IPS-20b (cell line): ENCODE measurements at regions not wholly inside any gene's neighbourhood (a gene's known extent, or its start where the extent isn't known, plus 50 kb on each side); places are given as distances from the start of the nearest gene placed in this dataset.

Experiments
- H3K27ac ChIP-seq: one replicate; pipeline ENCODE4 v1.5.1; 2013; ENCODE audit warnings: low read length
- H3K27me3 ChIP-seq: 2 replicates; pipeline ENCODE4 v1.6.1; 2013; ENCODE audit warnings: mild to moderate bottlenecking, low read length, inconsistent platforms; ENCODE audit not compliant: insufficient read depth
- H3K36me3 ChIP-seq: 2 replicates; pipeline ENCODE4 v1.6.1; 2013; ENCODE audit warnings: low read depth, mild to moderate bottlenecking, inconsistent platforms, low read length, moderate library complexity; ENCODE audit not compliant: insufficient read depth
- H3K4me1 ChIP-seq: 2 replicates; pipeline ENCODE4 v1.6.1; 2013; ENCODE audit warnings: mild to moderate bottlenecking, control low read depth, inconsistent platforms, low read length, moderate library complexity; ENCODE audit not compliant: insufficient read depth
- H3K4me3 ChIP-seq: 2 replicates; pipeline ENCODE4 v1.5.1; 2013; ENCODE audit warnings: mild to moderate bottlenecking, low read length, inconsistent platforms
- H3K9ac ChIP-seq: 2 replicates; pipeline ENCODE4 v1.6.1; 2013; ENCODE audit warnings: low read depth, mild to moderate bottlenecking, inconsistent platforms, low read length, moderate library complexity
- H3K9me3 ChIP-seq: 2 replicates; pipeline ENCODE4 v1.6.1; 2013; ENCODE audit warnings: mild to moderate bottlenecking, low read depth, low read length, inconsistent platforms; ENCODE audit not compliant: insufficient read depth

DNA sequence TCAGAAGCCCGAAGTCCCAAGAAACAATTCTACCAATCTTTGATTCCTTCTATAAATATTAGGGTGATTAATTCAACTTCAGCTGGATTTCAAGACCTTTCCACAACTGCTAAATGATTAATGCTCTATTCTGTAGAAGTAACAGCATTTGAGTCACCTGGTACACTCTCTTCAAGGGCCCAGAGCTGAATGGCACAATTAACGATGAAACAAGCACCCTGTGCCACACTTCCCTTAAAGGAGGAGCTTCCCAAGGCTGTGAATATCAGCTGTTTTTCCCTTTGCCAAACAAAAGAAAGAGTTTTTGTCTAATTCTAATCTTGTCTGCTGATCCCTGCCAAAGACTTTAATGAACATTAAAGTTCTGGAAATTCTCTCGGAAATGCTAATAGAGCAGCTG lies 56.0 kb downstream of the BOD1L2 start:
- Histone ChIP-seq H3K9me3 (no peaks in the 10 kb centered on the region; the same call in 1 of the 2 replicates), H3K27me3 (no peaks in the 10 kb centered on the region), H3K27ac (no peak overlapping the region), H3K36me3 (no peaks in the 10 kb centered on the region), H3K4me1 (peaks cover 14% of the 10 kb centered on the region), H3K4me3 (no peak overlapping the region), H3K9ac (no peak overlapping the region)

DNA sequence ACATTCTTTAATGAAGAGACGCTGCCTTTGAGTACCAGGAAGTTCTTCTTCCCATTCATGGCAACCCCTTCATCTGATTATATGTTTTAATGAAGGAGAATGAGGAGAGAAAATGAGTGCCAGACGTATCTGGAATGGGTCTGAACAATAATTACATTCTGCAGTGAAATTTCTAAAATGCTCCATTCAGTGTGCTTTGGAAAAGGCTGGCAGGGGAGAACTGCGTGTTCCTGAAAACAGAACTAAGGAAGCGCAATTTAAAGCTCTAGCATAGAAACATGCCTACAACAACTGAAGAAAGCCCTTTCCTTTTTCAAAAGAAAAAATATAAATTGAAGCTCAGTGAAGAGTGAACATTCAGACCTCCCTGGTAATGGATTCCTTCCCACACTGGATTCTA lies 58.8 kb downstream of the BOD1L2 start:
- Histone ChIP-seq H3K36me3 (no peaks in the 10 kb centered on the region), H3K27me3 (peaks cover under 1% of the 10 kb centered on the region; the same call in 1 of the 2 replicates), H3K4me3 (no peak overlapping the region), H3K27ac (no peak overlapping the region), H3K4me1 (peaks cover 25% of the 10 kb centered on the region), H3K9ac (no peak overlapping the region), H3K9me3 (no peaks in the 10 kb centered on the region; the same call in 1 of the 2 replicates)

DNA sequence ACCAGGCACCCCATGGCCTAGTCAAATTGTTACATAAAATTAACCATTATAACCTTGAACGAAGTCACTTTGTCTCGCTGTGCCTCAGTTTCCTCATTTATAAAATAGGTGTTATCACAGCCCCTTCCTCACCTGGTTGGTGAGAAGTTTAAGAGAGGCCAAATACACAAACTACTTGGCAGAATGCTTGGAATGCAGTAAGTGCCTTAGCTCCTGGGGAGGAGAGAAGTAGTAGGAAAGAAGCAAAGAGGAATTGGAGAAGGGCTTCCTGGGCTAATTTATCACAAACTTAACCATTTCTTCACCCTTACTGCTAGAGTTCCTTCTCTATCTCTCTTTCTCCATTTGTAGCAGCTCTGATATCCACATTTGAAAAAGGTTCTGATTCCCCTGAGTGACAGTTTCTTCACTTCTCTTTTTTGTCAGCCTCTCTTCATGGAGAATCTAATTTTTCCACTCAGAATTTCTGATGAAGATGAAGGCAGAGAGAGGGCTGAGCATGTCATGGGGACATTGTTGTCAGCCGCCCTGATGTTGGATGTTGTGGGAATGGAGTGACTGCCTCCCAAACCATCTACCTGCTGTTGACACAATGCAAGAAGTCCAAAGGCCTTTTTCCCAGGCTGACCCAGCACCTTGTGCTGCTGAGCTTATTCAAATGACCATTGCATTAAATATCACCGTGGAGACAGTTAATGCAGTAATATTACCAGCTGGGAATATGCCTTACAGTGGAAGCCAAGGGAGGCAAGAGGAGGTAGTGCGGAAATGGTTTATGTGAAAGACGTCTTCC lies 60.4 kb downstream of the BOD1L2 start:
- Histone ChIP-seq H3K9me3 (no peaks in the 10 kb centered on the region; the same call in 1 of the 2 replicates), H3K27me3 (peaks cover 5% of the 10 kb centered on the region; the same call in 1 of the 2 replicates), H3K27ac (no peak overlapping the region), H3K4me1 (peaks cover 31% of the 10 kb centered on the region), H3K36me3 (no peaks in the 10 kb centered on the region), H3K9ac (no peak overlapping the region), H3K4me3 (no peak overlapping the region)

DNA sequence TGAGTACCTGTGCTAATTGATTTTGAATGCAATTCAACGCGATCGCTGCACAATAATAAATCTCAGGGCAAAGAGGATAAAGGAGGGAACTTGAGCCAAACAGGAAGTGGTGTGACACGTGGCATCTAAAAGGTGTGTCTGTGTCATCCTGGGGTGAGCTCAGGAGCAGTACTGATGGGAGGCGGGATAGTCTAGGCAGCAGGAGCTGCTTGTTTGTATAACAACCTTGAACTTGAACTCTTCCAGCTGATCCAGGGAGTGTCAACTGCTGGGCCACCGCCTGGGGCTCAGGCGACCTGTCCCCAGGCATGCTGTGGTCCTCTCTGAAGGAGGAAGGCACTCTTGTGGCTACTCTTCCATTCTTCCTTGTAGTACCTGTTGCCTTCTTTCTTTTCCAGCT lies 61.2 kb downstream of the BOD1L2 start:
- H3K27ac ChIP-seq = no peak overlapping the region
- peaks cover 5% of the 10 kb centered on the region; the same call in 1 of the 2 replicates for H3K27me3 ChIP-seq
- H3K4me1 ChIP-seq = peaks cover 31% of the 10 kb centered on the region
- H3K36me3 ChIP-seq = no peaks in the 10 kb centered on the region
- no peaks in the 10 kb centered on the region; the same call in 1 of the 2 replicates for H3K9me3 ChIP-seq
- H3K4me3 ChIP-seq = no peak overlapping the region
- H3K9ac ChIP-seq = no peak overlapping the region

DNA sequence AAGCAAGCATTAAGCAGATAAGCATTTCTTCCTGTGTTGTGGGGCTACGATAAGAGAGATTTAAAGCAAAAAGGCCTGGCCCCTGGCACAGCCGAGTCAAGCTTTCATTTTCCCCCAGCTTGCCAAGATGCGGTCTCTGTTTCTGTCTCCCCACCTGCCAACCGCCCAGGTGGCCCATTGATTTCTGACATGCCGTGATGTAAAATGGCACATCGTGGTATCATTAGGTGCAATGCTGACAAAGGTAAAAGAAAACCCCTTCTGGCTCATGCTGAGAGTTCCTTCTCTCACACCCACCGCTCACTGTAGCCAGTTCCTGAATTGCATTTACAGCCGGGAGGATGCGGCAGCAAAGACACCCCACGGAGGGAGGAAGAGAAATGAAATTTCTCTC lies 62.8 kb downstream of the BOD1L2 start:
- H3K9me3 ChIP-seq = no peaks in the 10 kb centered on the region
- H3K4me1 ChIP-seq = peaks cover 34% of the 10 kb centered on the region
- peaks cover 5% of the 10 kb centered on the region; the same call in 1 of the 2 replicates for H3K27me3 ChIP-seq
- peak overlapping the region; percentile 47 for H3K4me3 ChIP-seq
- peak overlapping the region; percentile 6; the same call in 1 of the 2 replicates for H3K9ac ChIP-seq
- H3K27ac ChIP-seq = no peak overlapping the region
- no peaks in the 10 kb centered on the region for H3K36me3 ChIP-seq

DNA sequence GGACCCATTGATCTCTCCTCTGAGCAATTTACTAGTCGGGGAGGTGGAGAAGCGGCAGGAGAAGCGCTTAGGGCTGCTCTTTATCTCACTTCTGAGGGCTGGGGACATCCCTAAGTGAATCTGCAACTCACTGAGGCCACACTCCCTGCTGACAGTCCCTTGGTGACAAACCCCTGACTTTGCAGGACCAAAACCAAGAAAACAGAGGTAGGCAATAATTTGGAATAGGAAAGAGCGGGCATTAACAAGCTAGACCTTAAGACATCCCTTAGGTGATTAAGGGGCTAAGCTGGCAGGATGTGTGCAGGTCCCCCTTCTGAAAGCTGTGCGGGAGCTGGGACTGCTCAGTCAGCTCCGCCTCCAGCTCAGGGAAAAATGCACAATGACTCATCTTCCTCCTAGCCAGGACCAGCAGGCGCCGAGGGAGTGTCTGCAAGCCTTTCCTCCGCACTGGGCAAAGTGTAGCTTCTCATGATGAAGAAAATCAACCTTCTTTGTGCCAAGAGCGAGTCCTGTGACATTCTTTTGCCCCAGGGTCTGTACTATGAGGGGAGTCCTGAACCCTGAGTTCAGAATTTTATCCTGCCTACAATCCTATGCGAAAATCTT lies 63.3 kb downstream of the BOD1L2 start:
- no peaks in the 10 kb centered on the region for H3K9me3 ChIP-seq
- H3K4me1 ChIP-seq = peaks cover 34% of the 10 kb centered on the region
- peak overlapping the region; percentile 47 for H3K4me3 ChIP-seq
- H3K36me3 ChIP-seq = no peaks in the 10 kb centered on the region
- peaks cover 5% of the 10 kb centered on the region; the same call in 1 of the 2 replicates for H3K27me3 ChIP-seq
- H3K9ac ChIP-seq = peak overlapping the region; percentile 6; the same call in 1 of the 2 replicates
- H3K27ac ChIP-seq = no peak overlapping the region

DNA sequence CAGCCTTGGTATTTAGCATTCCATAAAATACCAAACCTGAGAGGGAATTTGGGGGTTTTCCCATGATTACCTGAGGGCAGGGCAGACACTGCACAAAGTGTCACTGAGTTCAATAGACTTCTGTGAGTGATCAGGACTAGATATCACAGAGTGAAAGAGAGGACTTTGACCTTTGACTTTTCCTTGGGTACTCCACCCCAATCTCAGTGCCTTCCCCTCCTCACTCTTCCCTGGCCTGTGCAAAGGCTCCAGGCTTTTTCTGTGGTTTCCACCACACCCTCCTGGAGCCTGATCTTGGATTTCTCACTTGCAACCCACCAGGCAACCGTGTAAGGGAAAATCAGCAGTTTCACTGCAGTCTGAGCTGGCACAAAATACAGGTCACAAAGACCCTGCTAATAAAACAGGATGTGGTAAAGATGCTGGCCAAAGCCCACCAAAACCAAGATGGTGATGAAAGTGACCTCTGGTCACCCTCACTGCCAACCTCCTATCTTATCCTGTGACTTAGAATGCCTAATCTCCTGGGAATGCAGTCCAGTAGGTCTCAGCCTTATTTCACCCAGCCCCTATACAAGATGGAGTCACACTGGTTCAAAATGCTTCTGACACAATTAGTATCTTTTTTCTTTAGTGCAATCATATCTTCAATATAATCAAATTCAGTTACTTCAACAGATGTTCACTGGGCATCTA lies 64.0 kb downstream of the BOD1L2 start:
- H3K36me3 ChIP-seq = no peaks in the 10 kb centered on the region
- peak overlapping the region; percentile 47; the same call in 1 of the 2 replicates for H3K4me3 ChIP-seq
- H3K27me3 ChIP-seq = peaks cover 5% of the 10 kb centered on the region; the same call in 1 of the 2 replicates
- peaks cover 34% of the 10 kb centered on the region for H3K4me1 ChIP-seq
- no peaks in the 10 kb centered on the region for H3K9me3 ChIP-seq
- H3K9ac ChIP-seq = no peak overlapping the region
- H3K27ac ChIP-seq = no peak overlapping the region

DNA sequence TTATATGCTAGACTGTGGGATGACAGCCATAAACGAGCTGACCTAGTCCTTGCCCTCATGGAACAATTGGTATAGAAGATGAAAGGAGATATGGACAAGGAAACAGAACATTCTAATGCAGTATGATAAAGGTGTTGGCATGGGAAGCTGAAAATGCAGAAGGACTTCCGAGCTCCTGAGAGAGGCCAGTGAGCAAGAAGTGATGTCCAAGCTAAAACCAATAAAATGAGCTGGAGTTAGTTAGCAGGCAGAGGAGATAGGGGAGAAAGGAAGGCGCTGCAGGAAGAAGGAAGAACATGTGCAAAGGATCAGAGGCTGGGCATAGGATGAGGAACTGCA lies 64.5 kb downstream of the BOD1L2 start:
- peaks cover 34% of the 10 kb centered on the region for H3K4me1 ChIP-seq
- H3K4me3 ChIP-seq = no peak overlapping the region
- H3K9ac ChIP-seq = no peak overlapping the region
- H3K9me3 ChIP-seq = no peaks in the 10 kb centered on the region
- no peak overlapping the region for H3K27ac ChIP-seq
- no peaks in the 10 kb centered on the region for H3K36me3 ChIP-seq
- peaks cover 5% of the 10 kb centered on the region; the same call in 1 of the 2 replicates for H3K27me3 ChIP-seq

DNA sequence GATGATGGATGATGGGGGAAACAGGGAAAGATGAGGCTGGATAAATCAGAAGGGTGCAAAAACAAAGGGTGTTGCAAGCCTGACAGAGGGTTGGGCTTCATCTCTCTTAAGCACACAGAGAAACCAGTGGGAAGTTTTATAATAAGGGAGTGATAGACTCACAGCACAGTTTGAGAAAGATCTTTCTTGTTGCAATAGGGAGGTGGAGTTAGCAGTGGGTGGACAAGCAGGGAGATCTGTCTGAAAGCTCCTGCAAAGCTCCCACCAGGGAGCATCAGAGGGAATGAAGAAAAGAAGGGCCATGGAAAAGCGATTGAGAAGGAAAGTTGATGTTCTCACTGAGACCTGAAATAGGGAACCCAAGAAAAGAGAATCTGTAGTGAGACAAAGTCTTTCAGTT lies 64.9 kb downstream of the BOD1L2 start:
- no peak overlapping the region for H3K27ac ChIP-seq
- no peaks in the 10 kb centered on the region for H3K36me3 ChIP-seq
- H3K9ac ChIP-seq = no peak overlapping the region
- peaks cover 31% of the 10 kb centered on the region for H3K4me1 ChIP-seq
- H3K27me3 ChIP-seq = peaks cover 5% of the 10 kb centered on the region; the same call in 1 of the 2 replicates
- no peak overlapping the region for H3K4me3 ChIP-seq
- H3K9me3 ChIP-seq = no peaks in the 10 kb centered on the region

DNA sequence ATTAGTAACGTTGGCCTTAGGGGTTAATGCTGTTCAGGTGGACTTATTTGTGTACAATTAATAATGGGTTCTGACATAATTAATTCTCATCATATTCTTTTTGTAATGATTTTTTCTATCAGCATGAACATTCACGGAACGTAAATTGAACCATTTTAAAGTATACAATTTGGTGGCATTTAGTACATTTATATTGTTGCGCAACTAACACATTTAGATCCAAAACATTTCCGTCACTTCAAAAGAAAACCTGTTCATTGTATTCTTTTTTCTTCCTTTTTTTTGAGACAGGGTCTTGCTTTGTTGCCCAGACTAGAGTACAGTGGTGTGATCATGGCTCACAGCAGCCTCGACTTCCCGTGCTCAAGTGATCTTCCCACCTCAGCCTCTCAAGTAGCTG lies 65.8 kb downstream of the BOD1L2 start:
- Histone ChIP-seq H3K27me3 (peaks cover 5% of the 10 kb centered on the region; the same call in 1 of the 2 replicates), H3K36me3 (no peaks in the 10 kb centered on the region), H3K4me1 (peaks cover 22% of the 10 kb centered on the region), H3K9ac (no peak overlapping the region), H3K9me3 (no peaks in the 10 kb centered on the region), H3K4me3 (no peak overlapping the region), H3K27ac (no peak overlapping the region)

DNA sequence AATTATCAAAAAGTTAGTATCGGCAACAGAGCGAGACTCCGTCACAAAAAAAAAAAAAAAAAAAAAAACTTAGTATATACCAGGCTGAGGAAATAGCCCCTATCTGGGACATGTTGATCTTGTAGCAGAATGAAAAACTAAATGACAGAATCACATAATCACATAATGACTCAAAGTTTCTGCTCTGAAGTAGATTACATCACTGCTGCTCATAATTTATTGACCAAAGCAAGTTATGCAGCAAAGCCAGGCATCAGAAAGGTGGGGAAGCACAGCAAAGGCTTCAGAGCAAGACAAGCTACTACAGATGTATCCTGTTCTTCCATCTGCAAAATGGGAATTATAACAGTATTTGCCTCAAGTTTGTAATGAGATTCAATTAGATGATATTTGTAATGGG lies 68.1 kb downstream of the BOD1L2 start:
- no peak overlapping the region for H3K9ac ChIP-seq
- H3K27me3 ChIP-seq = peaks cover 5% of the 10 kb centered on the region; the same call in 1 of the 2 replicates
- no peak overlapping the region for H3K4me3 ChIP-seq
- no peak overlapping the region for H3K27ac ChIP-seq
- no peaks in the 10 kb centered on the region for H3K9me3 ChIP-seq
- peaks cover 12% of the 10 kb centered on the region for H3K4me1 ChIP-seq
- H3K36me3 ChIP-seq = no peaks in the 10 kb centered on the region
